Upper lobe of left lung (tissue), 4 donors: ENCODE measurements at regions not wholly inside any gene's neighbourhood (a gene's known extent, or its start where the extent isn't known, plus 50 kb on each side); places are given as distances from the start of the nearest gene placed in this dataset.

Experiments used
- CTCF ChIP-seq, 6 experiments: fragments of 450-650 bp in 4 of 6; fragments of 200-600 bp in 2 of 6; sonication (generic) in 2 of 6; IDR thresholded peaks; one replicate each; pipeline ENCODE4 v1.5.1; 2016 to 2019; ENCODE audit warnings: antibody characterized with exemption in 6 of 6
- POLR2A ChIP-seq, 4 donors: fragments of 450-650 bp; IDR thresholded peaks; one replicate each; pipeline ENCODE4 v1.5.1; 2016 to 2017; ENCODE audit warnings: antibody characterized with exemption in 4 of 4, mild to moderate bottlenecking in 2 of 4

GRCh38 chr16:16778332-16778731 lies 399.4 kb downstream of the NPIPA7 start:
- TF ChIP-seq CTCF (IDR thresholded peaks at IDR 0.05) (no peak), POLR2A (IDR thresholded peaks at IDR 0.05) (no peak)
